Spleen (tissue), 11 donors: ENCODE measurements at regions not wholly inside any gene's neighbourhood (a gene's known extent, or its start where the extent isn't known, plus 50 kb on each side); places are given as distances from the start of the nearest gene placed in this dataset.

Experiments used
- DNase-seq: peaks from one replicate; pipeline ENCODE4 v3.0.0-alpha.2; 2020
- H3K27ac ChIP-seq, 8 donors: fragments of 200-600 bp; sonication (generic) in 7 of 8; 1 replicate in 4 of 8; 2 replicates in 4 of 8; pipeline versions ENCODE4 v1.5.0 to v1.8.0; 2016 to 2021; ENCODE audit warnings: inconsistent platforms in 4 of 8, mild to moderate bottlenecking in 4 of 8, moderate library complexity in 1 of 8
- H3K27me3 ChIP-seq, 7 donors: fragments of 200-600 bp; sonication (generic) in 6 of 7; replicated peaks in 1 of 7; 1 replicate in 4 of 7; 2 replicates in 3 of 7; pipeline versions ENCODE4 v1.5.0 to v1.8.0; 2016 to 2021; ENCODE audit warnings: inconsistent platforms in 3 of 7, mild to moderate bottlenecking in 1 of 7
- H3K36me3 ChIP-seq, 6 donors: fragments of 200-600 bp; sonication (generic) in 5 of 6; 1 replicate in 4 of 6; 2 replicates in 2 of 6; pipeline versions ENCODE4 v1.5.0 to v1.8.0; 2016 to 2021; ENCODE audit warnings: inconsistent platforms in 2 of 6
- H3K4me1 ChIP-seq, 6 donors: fragments of 200-600 bp; sonication (generic) in 5 of 6; 1 replicate in 3 of 6; 2 replicates in 3 of 6; pipeline versions ENCODE4 v1.5.0 to v1.8.0; 2016 to 2021; ENCODE audit warnings: inconsistent platforms in 3 of 6
- H3K4me3 ChIP-seq, 8 donors: fragments of 200-600 bp; sonication (generic) in 7 of 8; 1 replicate in 4 of 8; 2 replicates in 4 of 8; pipeline versions ENCODE4 v1.5.0 to v1.8.0; 2016 to 2021; ENCODE audit warnings: inconsistent platforms in 4 of 8, mild to moderate bottlenecking in 4 of 8, moderate library complexity in 2 of 8
- H3K9me3 ChIP-seq, 8 donors: fragments of 200-600 bp; sonication (generic) in 7 of 8; 1 replicate in 4 of 8; 2 replicates in 4 of 8; pipeline versions ENCODE4 v1.5.0 to v1.8.0; 2016 to 2021; ENCODE audit warnings: inconsistent platforms in 4 of 8
- POLR2A ChIP-seq, 3 donors: fragments of 450-650 bp; IDR thresholded peaks; one replicate each; pipeline ENCODE4 v1.5.1; 2017; ENCODE audit warnings: antibody characterized with exemption in 3 of 3, mild to moderate bottlenecking in 1 of 3
- POLR2AphosphoS5 ChIP-seq, 3 donors: sonication (generic); formaldehyde crosslinking; IDR thresholded peaks; one replicate each; pipeline ENCODE4 v1.5.1; 2017; ENCODE audit warnings: antibody characterized with exemption in 3 of 3
- WGBS, 5 donors: extraction: QIAGEN DNeasy Blood & Tissue Kit in 3 of 5; methylation state at CpG; one replicate each; pipeline versions ENCODE4 v1.1.5 to v1.1.7; 2013 to 2018; 5-methylcytosine and 5-hydroxymethylcytosine counted together
- intact Hi-C: fragments of 100-400 bp; cut with DNase I; formaldehyde crosslinking; loops from one replicate; pipeline ENCODE4 v1.15.0; 2023; ENCODE audit warnings: low total_unique reads
- TF ChIP-seq, protein P1 (sequence below), 11 experiments: fragments of 200-600 bp in 7 of 11; fragments of 450-650 bp in 4 of 11; sonication (generic) in 4 of 11; IDR thresholded peaks in 8 of 11; conservative IDR thresholded peaks in 3 of 11; 1 replicate in 7 of 11; 2 replicates in 4 of 11; pipeline versions ENCODE4 v1.4.0 to v1.8.0; 2016 to 2021; ENCODE audit warnings: antibody characterized with exemption in 11 of 11, inconsistent platforms in 4 of 11, mild to moderate bottlenecking in 1 of 11
- donor health status: healthy with polysubstance abuse.
- donor health status: DM: no; HTN: no; CAD: no; lungs with moderate emphysema.
- donor health status: DM: no; HTN: no; CAD: no.
- donor health status: Bipolar disorder and iron deficiency.
- donor health status: healthy.
- donor health status: DM: no; HTN: no; CAD: no.
- donor health status: DM: yes; HTN: yes; CAD: no.

DNA sequence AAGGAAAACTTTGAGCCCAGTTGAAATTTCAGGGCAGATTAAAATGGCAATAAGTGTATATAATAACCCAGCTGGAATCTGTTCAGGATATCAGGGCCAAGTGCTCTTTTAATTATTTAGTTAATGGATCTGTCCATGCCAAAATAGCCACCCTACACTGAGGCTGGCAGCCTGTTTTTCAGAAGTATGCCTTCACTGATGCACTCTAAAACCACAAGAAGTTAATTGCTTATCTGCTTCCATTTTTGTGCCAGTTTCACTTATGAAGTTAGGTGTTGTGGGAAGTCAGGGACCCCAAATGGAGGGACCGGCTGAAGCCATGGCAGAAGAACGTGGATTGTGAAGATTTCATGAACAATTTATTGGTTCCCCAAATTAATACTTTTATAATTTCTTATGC is 960.3 kb downstream of the C4orf33 start:
- Histone ChIP-seq H3K27ac (no peak overlapping the region), H3K36me3 (no peaks in the 10 kb centered on the region), H3K9me3 (peaks cover 0 to 19% (median 0%) of the 10 kb centered on the region in 8 donors), H3K27me3 (no peaks in the 10 kb centered on the region), H3K4me1 (no peaks in the 10 kb centered on the region), H3K4me3 (no peak overlapping the region)
- WGBS, 5 donors: 43 to 88% (median 84%) methylated on average over 2 of the region's 2 CpGs
- intact Hi-C loops: no loop called here
- DNase-seq: no peak
- TF ChIP-seq POLR2A (IDR thresholded peaks at IDR 0.05) (no peak), POLR2AphosphoS5 (IDR thresholded peaks at IDR 0.05) (no peak)
- TF ChIP-seq, protein P1, sequence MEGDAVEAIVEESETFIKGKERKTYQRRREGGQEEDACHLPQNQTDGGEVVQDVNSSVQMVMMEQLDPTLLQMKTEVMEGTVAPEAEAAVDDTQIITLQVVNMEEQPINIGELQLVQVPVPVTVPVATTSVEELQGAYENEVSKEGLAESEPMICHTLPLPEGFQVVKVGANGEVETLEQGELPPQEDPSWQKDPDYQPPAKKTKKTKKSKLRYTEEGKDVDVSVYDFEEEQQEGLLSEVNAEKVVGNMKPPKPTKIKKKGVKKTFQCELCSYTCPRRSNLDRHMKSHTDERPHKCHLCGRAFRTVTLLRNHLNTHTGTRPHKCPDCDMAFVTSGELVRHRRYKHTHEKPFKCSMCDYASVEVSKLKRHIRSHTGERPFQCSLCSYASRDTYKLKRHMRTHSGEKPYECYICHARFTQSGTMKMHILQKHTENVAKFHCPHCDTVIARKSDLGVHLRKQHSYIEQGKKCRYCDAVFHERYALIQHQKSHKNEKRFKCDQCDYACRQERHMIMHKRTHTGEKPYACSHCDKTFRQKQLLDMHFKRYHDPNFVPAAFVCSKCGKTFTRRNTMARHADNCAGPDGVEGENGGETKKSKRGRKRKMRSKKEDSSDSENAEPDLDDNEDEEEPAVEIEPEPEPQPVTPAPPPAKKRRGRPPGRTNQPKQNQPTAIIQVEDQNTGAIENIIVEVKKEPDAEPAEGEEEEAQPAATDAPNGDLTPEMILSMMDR (IDR thresholded peaks at IDR 0.05 in 8 of 11, conservative IDR thresholded peaks at IDR 0.05 in 3 of 11): no peak

DNA sequence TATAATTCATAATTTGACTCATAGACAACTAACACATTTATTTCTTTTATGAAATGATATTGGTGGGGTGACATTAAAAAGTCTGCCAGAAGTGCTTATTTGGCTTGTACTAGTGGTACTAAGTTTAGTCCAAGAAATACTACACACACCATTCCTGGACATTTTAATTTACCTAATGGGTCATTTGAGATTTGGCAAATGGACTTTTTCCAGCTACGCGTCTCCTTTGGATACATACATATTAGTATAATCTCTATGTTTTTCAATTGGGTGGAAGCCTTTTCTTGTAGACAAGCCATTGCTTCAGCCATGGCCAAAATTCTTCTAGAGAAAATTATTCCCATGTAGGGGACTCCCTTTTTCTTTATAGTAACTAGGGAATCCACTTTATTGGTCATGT is 968.5 kb downstream of the C4orf33 start:
- TF ChIP-seq POLR2AphosphoS5 (IDR thresholded peaks at IDR 0.05) (no peak), POLR2A (IDR thresholded peaks at IDR 0.05) (no peak)
- TF ChIP-seq, protein P1 (IDR thresholded peaks at IDR 0.05 in 8 of 11, conservative IDR thresholded peaks at IDR 0.05 in 3 of 11): no peak
- no peak overlapping the region for H3K4me3 ChIP-seq
- H3K4me1 ChIP-seq: no peaks in the 10 kb centered on the region
- WGBS, 5 donors: 71 to 98% (median 96%) methylated on average over 2 of the region's 2 CpGs
- H3K27ac ChIP-seq: no peak overlapping the region
- DNase-seq: no peak
- H3K36me3 ChIP-seq: no peaks in the 10 kb centered on the region
- H3K9me3 ChIP-seq: peaks cover 0 to 5% (median 0%) of the 10 kb centered on the region in 8 donors
- intact Hi-C loops: no loop called here
- H3K27me3 ChIP-seq: no peaks in the 10 kb centered on the region

DNA sequence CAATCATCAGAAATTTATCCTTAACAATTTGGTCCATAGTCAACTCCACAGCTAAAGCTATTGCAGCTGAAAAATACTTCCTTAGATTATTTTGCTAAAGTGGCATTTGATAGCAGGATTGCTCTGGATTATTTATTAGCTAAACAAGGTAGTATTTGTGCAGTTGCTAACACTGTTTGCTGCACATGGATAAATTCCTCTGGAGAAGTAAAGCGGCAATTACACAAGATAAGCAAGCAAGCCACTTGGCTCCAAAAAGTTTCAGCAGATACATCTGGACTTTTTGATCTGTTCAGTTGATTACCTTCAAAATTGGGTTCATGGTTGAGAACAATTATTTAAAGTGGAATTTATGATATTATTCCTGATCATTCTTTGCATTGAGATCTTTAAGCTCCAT is 971.5 kb downstream of the C4orf33 start:
- no peak overlapping the region for H3K4me3 ChIP-seq
- no peaks in the 10 kb centered on the region for H3K36me3 ChIP-seq
- no peaks in the 10 kb centered on the region for H3K27me3 ChIP-seq
- intact Hi-C loops: no loop called here
- no peak overlapping the region for H3K27ac ChIP-seq
- DNase-seq: no peak
- H3K9me3 ChIP-seq: peaks cover 0 to 8% (median 1%) of the 10 kb centered on the region in 8 donors
- no peaks in the 10 kb centered on the region for H3K4me1 ChIP-seq
- TF ChIP-seq POLR2A (IDR thresholded peaks at IDR 0.05): no peak
- TF ChIP-seq, protein P1 (IDR thresholded peaks at IDR 0.05 in 8 of 11, conservative IDR thresholded peaks at IDR 0.05 in 3 of 11): no peak
- TF ChIP-seq POLR2AphosphoS5 (IDR thresholded peaks at IDR 0.05): no peak
- WGBS, 5 donors: 89 to 100% (median 94%) methylated on average over 1 of the region's 1 CpG

DNA sequence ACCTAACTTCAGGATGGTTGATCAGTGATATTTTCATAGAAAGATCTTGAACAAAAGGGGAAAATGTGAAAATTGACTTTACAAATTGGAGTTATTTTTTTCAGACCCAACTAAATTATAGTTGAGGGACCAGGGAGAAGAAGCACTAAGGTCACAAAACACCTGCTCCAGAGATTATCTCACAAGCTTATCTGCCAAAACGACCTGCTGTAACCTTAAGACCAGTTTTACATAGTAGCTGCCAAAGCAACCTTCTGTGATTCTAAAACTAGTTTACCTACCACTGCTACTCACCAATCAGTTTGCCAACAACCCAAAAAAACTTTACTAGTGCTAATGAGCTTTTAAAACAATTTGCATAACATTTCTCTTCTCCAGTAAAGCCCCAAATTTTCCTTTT is 972.1 kb downstream of the C4orf33 start:
- TF ChIP-seq, protein P1 (IDR thresholded peaks at IDR 0.05 in 8 of 11, conservative IDR thresholded peaks at IDR 0.05 in 3 of 11): no peak
- TF ChIP-seq POLR2A (IDR thresholded peaks at IDR 0.05) (no peak), POLR2AphosphoS5 (IDR thresholded peaks at IDR 0.05) (no peak)
- no peak for DNase-seq
- Histone ChIP-seq H3K36me3 (no peaks in the 10 kb centered on the region), H3K4me3 (no peak overlapping the region), H3K27ac (no peak overlapping the region), H3K27me3 (no peaks in the 10 kb centered on the region), H3K4me1 (no peaks in the 10 kb centered on the region), H3K9me3 (peaks cover 0 to 8% (median 1%) of the 10 kb centered on the region in 8 donors)
- WGBS, 5 donors: 17 to 34% (median 32%) methylated on average over 1 of the region's 1 CpG
- intact Hi-C loops: no loop called here
